ENCODE measurements at regions not wholly inside any gene's neighbourhood (a gene's known extent, or its start where the extent isn't known, plus 50 kb on each side); places are given as distances from the start of the nearest gene placed in this dataset.

- DNase-seq (no peak), ATAC-seq (ENCODE audit: low FRiP score in 2 of 2) (no peak)
- Histone ChIP-seq H3K4me1 (peaks cover 0 to 4% (median 0%) of the 10 kb centered on the region in 4 donors), H3K27me3 (no peaks in the 10 kb centered on the region), H3K4me3 (no peak overlapping the region), H3K9me3 (no peaks in the 10 kb centered on the region), H3K36me3 (no peaks in the 10 kb centered on the region), H3K27ac (no peak overlapping the region)
- WGBS, 2 donors = 84 to 90% methylated on average over 4 of the region's 4 CpGs
- no peak for TF ChIP-seq CTCF (IDR thresholded peaks at IDR 0.05)
- TF ChIP-seq POLR2A (IDR thresholded peaks at IDR 0.05) = no peak
- TF ChIP-seq EP300 (IDR thresholded peaks at IDR 0.05) = no peak
- TF ChIP-seq POLR2AphosphoS5 (IDR thresholded peaks at IDR 0.05) = no peak
These were observed 85.7 kb upstream of the TBX3 start for GRCh38 chr12:114769634-114770033.

- no peak overlapping the region for H3K4me3 ChIP-seq
- peaks cover 0 to 7% (median 0%) of the 10 kb centered on the region in 4 donors for H3K4me1 ChIP-seq
- TF ChIP-seq CTCF (IDR thresholded peaks at IDR 0.05) (no peak), EP300 (IDR thresholded peaks at IDR 0.05) (no peak), POLR2AphosphoS5 (IDR thresholded peaks at IDR 0.05) (no peak), POLR2A (IDR thresholded peaks at IDR 0.05) (no peak)
- ATAC-seq (ENCODE audit: low FRiP score in 2 of 2) = no peak
- H3K9me3 ChIP-seq = no peaks in the 10 kb centered on the region
- no peaks in the 10 kb centered on the region for H3K27me3 ChIP-seq
- H3K36me3 ChIP-seq = no peaks in the 10 kb centered on the region
- no peak for DNase-seq
- WGBS, 2 donors = 67 to 71% methylated on average over 14 of the region's 14 CpGs
- H3K27ac ChIP-seq = no peak overlapping the region
These were observed 84.1 kb upstream of the TBX3 start for GRCh38 chr12:114767906-114768722.

- 82 to 86% methylated on average over 19 of the region's 19 CpGs for WGBS, 2 donors
These were observed 83.2 kb upstream of the TBX3 start for GRCh38 chr12:114767084-114767760.

GRCh38 chr12:114765960-114766691 lies 82.2 kb upstream of the TBX3 start:
- Histone ChIP-seq H3K4me3 (no peak overlapping the region), H3K36me3 (no peaks in the 10 kb centered on the region), H3K4me1 (peaks cover 0 to 7% (median 0%) of the 10 kb centered on the region in 4 donors), H3K27me3 (no peaks in the 10 kb centered on the region), H3K27ac (no peak overlapping the region), H3K9me3 (no peaks in the 10 kb centered on the region)
- DNase-seq = no peak
- no peak for TF ChIP-seq POLR2A (IDR thresholded peaks at IDR 0.05)
- TF ChIP-seq EP300 (IDR thresholded peaks at IDR 0.05) = no peak
- no peak for TF ChIP-seq CTCF (IDR thresholded peaks at IDR 0.05)
- no peak for TF ChIP-seq POLR2AphosphoS5 (IDR thresholded peaks at IDR 0.05)
- ATAC-seq (ENCODE audit: low FRiP score in 2 of 2) = no peak
- WGBS, 2 donors = 87% methylated on average over 10 to 11 of the region's 11 CpGs

More at GRCh38 chr12:114767084-114767760, 83.2 kb upstream of the TBX3 start:
- Histone ChIP-seq H3K4me3 (no peak overlapping the region), H3K9me3 (no peaks in the 10 kb centered on the region), H3K27ac (no peak overlapping the region), H3K27me3 (no peaks in the 10 kb centered on the region), H3K36me3 (no peaks in the 10 kb centered on the region), H3K4me1 (peaks cover 0 to 7% (median 0%) of the 10 kb centered on the region in 4 donors)
- DNase-seq (no peak), ATAC-seq (ENCODE audit: low FRiP score in 2 of 2) (no peak)
- TF ChIP-seq EP300 (IDR thresholded peaks at IDR 0.05) (no peak), CTCF (IDR thresholded peaks at IDR 0.05) (no peak), POLR2A (IDR thresholded peaks at IDR 0.05) (no peak), POLR2AphosphoS5 (IDR thresholded peaks at IDR 0.05) (no peak)

Data from upper lobe of left lung (tissue), 6 donors.